T-helper 1 cell treated with Interleukin-12 subunit alpha and Interleukin-12 subunit beta and Interleukin-4 antibody, amounts not matched to agents 30 ng/mL and 1 ng/mL, for 36 hours (primary cell): ENCODE measurements at regions not wholly inside any gene's neighbourhood (a gene's known extent, or its start where the extent isn't known, plus 50 kb on each side); places are given as distances from the start of the nearest gene placed in this dataset.
"Not testable (repeated sequence)": the region's sequence is repeated elsewhere in the genome, so short reads cannot be mapped to it uniquely, and the experiment has no call there.

Source experiments
- intact Hi-C: fragments of 100-400 bp; cut with micrococcal nuclease; formaldehyde crosslinking; loops from one replicate; pipeline ENCODE4 v1.15.1; 2024

GRCh38 chr1:195761104-195761503 is 847.1 kb downstream of the KCNT2 start:
- intact Hi-C loops = no loop called here

- intact Hi-C loops = no loop called here
Observed at GRCh38 chr1:195756109-195756508, 852.1 kb downstream of the KCNT2 start.

GRCh38 chr1:195754874-195755273 is 853.4 kb downstream of the KCNT2 start:
- intact Hi-C loops = no loop called here

GRCh38 chr1:195754303-195754702 is 853.9 kb downstream of the KCNT2 start:
- intact Hi-C loops = no loop called here

GRCh38 chr1:195748969-195749368 is 859.3 kb downstream of the KCNT2 start:
- intact Hi-C loops = no loop called here

- intact Hi-C loops = no loop called here
Observed at GRCh38 chr1:195745189-195746010, 862.8 kb downstream of the KCNT2 start.

- intact Hi-C loops = no loop called here
Observed at GRCh38 chr1:195744256-195744655, 864.0 kb downstream of the KCNT2 start.

GRCh38 chr1:195740862-195741261 is 867.4 kb downstream of the KCNT2 start:
- intact Hi-C loops = no loop called here

GRCh38 chr1:195738966-195739650 is 869.1 kb downstream of the KCNT2 start:
- intact Hi-C loops = no loop called here

GRCh38 chr1:195735140-195735539 is 873.1 kb downstream of the KCNT2 start:
- intact Hi-C loops = no loop called here

- intact Hi-C loops = no loop called here
Observed at GRCh38 chr1:195733826-195734225, 874.4 kb downstream of the KCNT2 start.

GRCh38 chr1:195733408-195733807 is 874.8 kb downstream of the KCNT2 start:
- intact Hi-C loops = no loop called here

GRCh38 chr1:195731385-195731784 is 876.9 kb downstream of the KCNT2 start:
- intact Hi-C loops = no loop called here

- intact Hi-C loops = no loop called here
Observed at GRCh38 chr1:195723796-195724194, 884.4 kb downstream of the KCNT2 start.

GRCh38 chr1:195722852-195723795 is 885.1 kb downstream of the KCNT2 start:
- intact Hi-C loops = not testable (repeated sequence)

- intact Hi-C loops = not testable (repeated sequence)
Observed at GRCh38 chr1:195722146-195722545, 886.1 kb downstream of the KCNT2 start.

- intact Hi-C loops = no loop called here
Observed at GRCh38 chr1:195721210-195721971, 886.8 kb downstream of the KCNT2 start.

GRCh38 chr1:195717651-195718050 is 890.6 kb downstream of the KCNT2 start:
- intact Hi-C loops = no loop called here

- intact Hi-C loops = no loop called here
Observed at GRCh38 chr1:195715652-195716051, 892.6 kb downstream of the KCNT2 start.

GRCh38 chr1:195714248-195714647 is 894.0 kb downstream of the KCNT2 start:
- intact Hi-C loops = no loop called here

- intact Hi-C loops = no loop called here
Observed at GRCh38 chr1:195709821-195710220, 898.4 kb downstream of the KCNT2 start.
